ENCODE measurements at regions not wholly inside any gene's neighbourhood (a gene's known extent, or its start where the extent isn't known, plus 50 kb on each side); places are given as distances from the start of the nearest gene placed in this dataset.

DNA sequence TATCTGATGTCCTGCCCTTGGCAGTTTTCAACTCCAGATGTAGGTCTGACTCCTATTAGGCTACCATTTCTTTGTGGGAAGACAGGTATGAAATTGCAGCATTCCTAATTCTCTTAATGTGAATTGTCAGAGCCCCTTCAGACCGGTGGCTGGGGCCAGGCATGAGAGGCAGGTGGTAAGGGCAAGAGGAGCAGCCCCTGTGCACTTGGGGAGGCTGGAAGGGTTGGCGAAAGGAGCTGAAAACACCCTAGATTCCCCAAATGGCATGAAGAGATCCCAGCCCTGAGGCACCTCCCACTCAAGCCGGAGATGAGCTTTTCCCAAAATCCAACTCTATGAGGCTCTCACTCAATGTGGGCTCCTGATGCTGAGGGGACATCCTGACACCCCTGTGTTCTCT, 453.2 kb downstream of the NR2F2 start:
- DNase-seq (no peak), ATAC-seq (no peak)
- Histone ChIP-seq H3K27me3 (no peaks in the 10 kb centered on the region), H3K4me1 (no peaks in the 10 kb centered on the region), H3K4me3 (no peak overlapping the region), H3K9me3 (no peaks in the 10 kb centered on the region), H3K27ac (no peak overlapping the region), H3K36me3 (no peaks in the 10 kb centered on the region)
- TF ChIP-seq POLR2A (IDR thresholded peaks at IDR 0.05), result no peak
- TF ChIP-seq CTCF (IDR thresholded peaks at IDR 0.05), result no peak
- intact Hi-C loops (cut with DNase I), result no loop called here
- 79 to 89% (median 89%) methylated on average over 2 to 3 of the region's 3 CpGs for WGBS, 4 donors

DNA sequence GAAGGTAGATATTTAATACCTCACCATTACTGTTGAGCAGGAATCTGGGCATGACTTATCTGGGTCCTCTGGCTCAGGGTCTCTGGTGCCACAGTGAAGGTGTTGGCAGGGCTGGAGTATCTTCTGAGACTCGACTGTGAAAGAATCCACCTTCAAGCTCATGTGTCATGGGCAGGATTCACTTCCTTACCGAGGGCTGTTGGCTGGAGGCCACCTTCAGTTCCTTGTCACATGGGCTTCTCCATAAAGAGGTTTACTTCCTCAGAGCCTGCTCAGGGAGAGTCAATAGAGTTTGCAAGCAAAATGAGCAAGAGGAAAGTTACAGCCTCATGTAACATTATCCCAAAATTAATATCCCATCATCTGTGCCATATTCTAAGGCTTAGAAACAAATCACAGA, 459.5 kb downstream of the NR2F2 start:
- 27 to 43% (median 40%) methylated on average over 2 of the region's 2 CpGs for WGBS, 4 donors
- intact Hi-C loops (cut with DNase I), result no loop called here
- ATAC-seq, result no peak
- Histone ChIP-seq H3K36me3 (no peaks in the 10 kb centered on the region), H3K27me3 (no peaks in the 10 kb centered on the region), H3K27ac (no peak overlapping the region), H3K9me3 (no peaks in the 10 kb centered on the region), H3K4me1 (no peaks in the 10 kb centered on the region), H3K4me3 (no peak overlapping the region)
- no peak for DNase-seq
- TF ChIP-seq POLR2A (IDR thresholded peaks at IDR 0.05) (no peak), CTCF (IDR thresholded peaks at IDR 0.05) (no peak)

DNA sequence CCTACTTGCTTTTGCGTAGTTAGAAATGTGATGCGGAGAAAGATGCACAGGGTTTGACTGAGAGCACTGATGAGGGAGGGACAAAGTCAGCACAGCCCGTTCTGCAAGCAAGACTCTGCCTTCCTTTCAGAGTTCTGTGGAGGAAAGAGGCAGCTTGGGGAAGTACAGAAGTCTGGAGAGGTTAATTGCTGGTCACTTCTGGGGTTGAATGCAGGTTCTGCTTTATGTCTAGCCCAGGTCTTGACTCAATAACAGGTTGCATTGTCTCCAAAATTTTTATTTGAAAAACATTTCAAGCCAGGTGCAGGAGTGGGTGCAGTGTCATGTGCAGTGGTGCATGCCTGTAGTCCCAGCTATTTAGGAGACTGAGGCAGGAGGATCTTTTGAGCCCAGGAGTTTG, 461.7 kb downstream of the NR2F2 start:
- no peak overlapping the region for H3K4me3 ChIP-seq
- no peaks in the 10 kb centered on the region for H3K9me3 ChIP-seq
- no peak overlapping the region for H3K27ac ChIP-seq
- no peaks in the 10 kb centered on the region for H3K36me3 ChIP-seq
- TF ChIP-seq POLR2A (IDR thresholded peaks at IDR 0.05), result no peak
- intact Hi-C loops (cut with DNase I), result no loop called here
- no peaks in the 10 kb centered on the region for H3K4me1 ChIP-seq
- no peaks in the 10 kb centered on the region for H3K27me3 ChIP-seq
- 54 to 75% (median 74%) methylated on average over 3 of the region's 3 CpGs for WGBS, 4 donors
- ATAC-seq (no peak), DNase-seq (no peak)

GRCh38 chr15:96796841-96797240, 466.3 kb downstream of the NR2F2 start:
- Histone ChIP-seq H3K9me3 (no peaks in the 10 kb centered on the region), H3K36me3 (no peaks in the 10 kb centered on the region), H3K4me1 (no peaks in the 10 kb centered on the region), H3K27me3 (peaks cover 0 to 14% (median 0%) of the 10 kb centered on the region in 9 donors), H3K4me3 (no peak overlapping the region), H3K27ac (no peak overlapping the region)
- no peak for TF ChIP-seq CTCF (IDR thresholded peaks at IDR 0.05)
- TF ChIP-seq POLR2A (IDR thresholded peaks at IDR 0.05), result no peak
- ATAC-seq, result no peak
- intact Hi-C loops (cut with DNase I), result no loop called here
- WGBS, 4 donors, result 86 to 92% (median 90%) methylated on average over 10 to 11 of the region's 11 CpGs
- DNase-seq, result no peak

- no peak overlapping the region for H3K27ac ChIP-seq
- no peaks in the 10 kb centered on the region for H3K9me3 ChIP-seq
- H3K36me3 ChIP-seq, result no peaks in the 10 kb centered on the region
- ATAC-seq (no peak), DNase-seq (no peak)
- no peaks in the 10 kb centered on the region for H3K4me1 ChIP-seq
- TF ChIP-seq POLR2A (IDR thresholded peaks at IDR 0.05) (no peak), CTCF (IDR thresholded peaks at IDR 0.05) (no peak)
- no peak overlapping the region for H3K4me3 ChIP-seq
- peaks cover 0 to 20% (median 0%) of the 10 kb centered on the region in 9 donors for H3K27me3 ChIP-seq
- intact Hi-C loops (cut with DNase I), result no loop called here
- 64 to 77% (median 74%) methylated on average over 14 of the region's 14 CpGs for WGBS, 4 donors
Observed at GRCh38 chr15:96801576-96802150, 471.2 kb downstream of the NR2F2 start.

All from heart left ventricle (tissue), 16 donors.